Neural cell (in vitro differentiated cells): ENCODE measurements at regions not wholly inside any gene's neighbourhood (a gene's known extent, or its start where the extent isn't known, plus 50 kb on each side); places are given as distances from the start of the nearest gene placed in this dataset.

Experiments
- H2AFZ ChIP-seq: fragments of 200-600, 300-800 bp; sonication (generic), shearing (Covaris generic); 2 replicates; pipeline ENCODE4 v1.6.0; 2014; ENCODE audit warnings: low read depth, mild to moderate bottlenecking, antibody characterized with exemption, low read length, moderate library complexity
- H3F3A ChIP-seq: fragments of 200-600 bp; shearing (Covaris generic); 2 replicates; pipeline ENCODE4 v1.6.1; 2016; ENCODE audit warnings: mild to moderate bottlenecking, moderate library complexity, mixed read lengths, antibody characterized with exemption, low read length; ENCODE audit not compliant: insufficient read depth, poor library complexity, severe bottlenecking
- H3K27ac ChIP-seq: fragments of 200-600, 300-800 bp; sonication (generic), shearing (Covaris generic); 2 replicates; pipeline ENCODE4 v1.5.1; 2014; ENCODE audit warnings: mild to moderate bottlenecking, low read length, moderate library complexity
- H3K27me3 ChIP-seq: fragments of 300-800, 200-600 bp; sonication (generic), shearing (Covaris generic); 2 replicates; pipeline ENCODE4 v1.6.0; 2014; ENCODE audit warnings: mild to moderate bottlenecking, low read depth, low read length, moderate library complexity; ENCODE audit not compliant: insufficient read depth
- H3K36me3 ChIP-seq: fragments of 300-800, 200-600 bp; sonication (generic), shearing (Covaris generic); 2 replicates; pipeline ENCODE4 v1.5.1; 2014; ENCODE audit warnings: mild to moderate bottlenecking, antibody characterized with exemption, low read length, moderate library complexity; ENCODE audit not compliant: insufficient read depth
- H3K4me2 ChIP-seq: fragments of 300-800, 200-600 bp; sonication (generic), shearing (Covaris generic); 2 replicates; pipeline ENCODE4 v1.6.0; 2014; ENCODE audit warnings: mild to moderate bottlenecking, low read length
- H3K4me3 ChIP-seq: fragments of 300-800, 200-600 bp; sonication (generic), shearing (Covaris generic); 2 replicates; pipeline ENCODE4 v1.5.1; 2014; ENCODE audit warnings: mild to moderate bottlenecking, low read length, moderate library complexity
- H3K79me2 ChIP-seq: fragments of 200-600 bp; shearing (Covaris generic); replicated peaks from 2 replicates; pipeline ENCODE4 v1.6.0; 2014; ENCODE audit warnings: mild to moderate bottlenecking, low read length, moderate library complexity; ENCODE audit not compliant: insufficient read depth
- H3K9ac ChIP-seq: fragments of 300-800, 200-600 bp; sonication (generic), shearing (Covaris generic); 2 replicates; pipeline ENCODE4 v1.6.1; 2016; ENCODE audit warnings: mild to moderate bottlenecking, low read length, mixed read lengths
- H3K9me2 ChIP-seq: fragments of 200-600 bp; shearing (Covaris generic); 2 replicates; pipeline ENCODE4 v1.6.1; 2016; ENCODE audit warnings: mild to moderate bottlenecking, low read length, mixed read lengths; ENCODE audit not compliant: insufficient read depth
- H3K9me3 ChIP-seq: fragments of 200-600, 300-800 bp; sonication (generic), shearing (Covaris generic); 2 replicates; pipeline ENCODE4 v1.6.1; 2016; ENCODE audit warnings: mild to moderate bottlenecking, mixed run types, low read length, moderate library complexity, mixed read lengths
- H4K20me1 ChIP-seq: fragments of 200-600 bp; shearing (Covaris generic); 2 replicates; pipeline ENCODE4 v1.6.1; 2016; ENCODE audit warnings: mild to moderate bottlenecking, mixed run types; ENCODE audit not compliant: insufficient read depth
- CTCF ChIP-seq: fragments of 450-650 bp; IDR thresholded peaks from 2 replicates; pipeline ENCODE4 v1.5.1; 2014; ENCODE audit warnings: antibody characterized with exemption, mild to moderate bottlenecking, moderate library complexity; ENCODE audit not compliant: poor library complexity, severe bottlenecking
- EP300 ChIP-seq: fragments of 450-650 bp; conservative IDR thresholded peaks from 2 replicates; pipeline ENCODE4 v1.6.1; 2014; ENCODE audit warnings: antibody characterized with exemption, mild to moderate bottlenecking, moderate library complexity; ENCODE audit not compliant: poor library complexity, severe bottlenecking
- EZH2 ChIP-seq: fragments of 200-600, 300-800 bp; shearing (Covaris generic), sonication (generic); IDR thresholded peaks from 2 replicates; pipeline ENCODE4 v1.6.1; 2014; ENCODE audit warnings: antibody characterized with exemption, low read length, borderline replicate concordance, mild to moderate bottlenecking; ENCODE audit not compliant: insufficient read depth, poor library complexity, severe bottlenecking
- MXI1 ChIP-seq: fragments of 450-650 bp; conservative IDR thresholded peaks from 2 replicates; pipeline ENCODE4 v1.6.1; 2014; ENCODE audit warnings: antibody characterized with exemption, mild to moderate bottlenecking; ENCODE audit not compliant: poor library complexity, severe bottlenecking
- POLR2AphosphoS5 ChIP-seq: IDR thresholded peaks from 2 replicates; pipeline ENCODE4 v1.6.1; 2012
- RAD21 ChIP-seq: fragments of 450-650 bp; conservative IDR thresholded peaks from 2 replicates; pipeline ENCODE4 v1.6.1; 2014; ENCODE audit warnings: antibody characterized with exemption, mild to moderate bottlenecking, moderate library complexity
- SMC3 ChIP-seq: fragments of 450-650 bp; conservative IDR thresholded peaks from 2 replicates; pipeline ENCODE4 v1.6.1; 2014; ENCODE audit warnings: antibody characterized with exemption, mild to moderate bottlenecking, moderate library complexity; ENCODE audit not compliant: poor library complexity
- TAF1 ChIP-seq: IDR thresholded peaks from 2 replicates; pipeline ENCODE4 v1.6.1; 2012; ENCODE audit warnings: low read depth
- TF ChIP-seq, protein P1 (sequence below): IDR thresholded peaks from 2 replicates; pipeline ENCODE4 v1.6.1; 2012; ENCODE audit warnings: borderline replicate concordance

- Histone ChIP-seq H3K9me3 (peaks cover 3% of the 10 kb centered on the region), H3K27ac (no peak overlapping the region), H3K4me2 (no peak overlapping the region), H3F3A (no peaks in the 10 kb centered on the region), H3K36me3 (no peaks in the 10 kb centered on the region), H3K27me3 (no peaks in the 10 kb centered on the region), H4K20me1 (no peaks in the 10 kb centered on the region), H3K79me2 (no peaks in the 10 kb centered on the region), H2AFZ (no peak overlapping the region), H3K9ac (no peak overlapping the region), H3K4me3 (no peak overlapping the region), H3K9me2 (no peaks in the 10 kb centered on the region)
- no peak for TF ChIP-seq CTCF
- TF ChIP-seq SMC3 = no peak
- no peak for TF ChIP-seq TAF1
- TF ChIP-seq RAD21 = no peak
- no peak for TF ChIP-seq POLR2AphosphoS5
- TF ChIP-seq EP300 = no peak
- no peak for TF ChIP-seq MXI1
These were observed 546.6 kb upstream of the PTPRD start for GRCh38 chr9:11159318-11159862.

DNA sequence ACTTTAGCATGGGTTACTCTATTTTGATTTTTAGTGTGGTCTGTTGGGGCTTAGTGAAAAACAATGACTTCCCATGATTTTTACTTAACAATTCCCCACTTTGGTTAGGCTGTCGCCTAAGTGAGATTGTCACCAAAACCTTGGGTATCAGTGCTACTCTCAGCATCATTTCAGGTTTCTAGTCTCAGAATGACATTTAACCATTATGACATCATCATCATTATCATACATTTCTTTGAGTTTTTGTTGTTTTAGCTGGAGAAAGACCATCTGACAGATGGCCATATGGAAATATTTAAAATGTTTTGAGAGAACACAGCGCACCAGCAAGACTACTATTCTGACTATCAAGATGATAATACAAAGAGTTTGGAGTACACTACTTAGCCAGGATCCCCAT lies 551.0 kb upstream of the PTPRD start:
- Histone ChIP-seq H3K4me3 (no peak overlapping the region), H3K9me2 (no peaks in the 10 kb centered on the region), H3K9ac (no peak overlapping the region), H3K79me2 (no peaks in the 10 kb centered on the region), H3K9me3 (peaks cover 3% of the 10 kb centered on the region), H3F3A (no peaks in the 10 kb centered on the region), H3K27ac (no peak overlapping the region), H3K36me3 (no peaks in the 10 kb centered on the region), H3K27me3 (no peaks in the 10 kb centered on the region), H2AFZ (no peak overlapping the region), H4K20me1 (no peaks in the 10 kb centered on the region), H3K4me2 (no peak overlapping the region)
- TF ChIP-seq POLR2AphosphoS5 = no peak
- no peak for TF ChIP-seq EZH2
- TF ChIP-seq, protein P1, sequence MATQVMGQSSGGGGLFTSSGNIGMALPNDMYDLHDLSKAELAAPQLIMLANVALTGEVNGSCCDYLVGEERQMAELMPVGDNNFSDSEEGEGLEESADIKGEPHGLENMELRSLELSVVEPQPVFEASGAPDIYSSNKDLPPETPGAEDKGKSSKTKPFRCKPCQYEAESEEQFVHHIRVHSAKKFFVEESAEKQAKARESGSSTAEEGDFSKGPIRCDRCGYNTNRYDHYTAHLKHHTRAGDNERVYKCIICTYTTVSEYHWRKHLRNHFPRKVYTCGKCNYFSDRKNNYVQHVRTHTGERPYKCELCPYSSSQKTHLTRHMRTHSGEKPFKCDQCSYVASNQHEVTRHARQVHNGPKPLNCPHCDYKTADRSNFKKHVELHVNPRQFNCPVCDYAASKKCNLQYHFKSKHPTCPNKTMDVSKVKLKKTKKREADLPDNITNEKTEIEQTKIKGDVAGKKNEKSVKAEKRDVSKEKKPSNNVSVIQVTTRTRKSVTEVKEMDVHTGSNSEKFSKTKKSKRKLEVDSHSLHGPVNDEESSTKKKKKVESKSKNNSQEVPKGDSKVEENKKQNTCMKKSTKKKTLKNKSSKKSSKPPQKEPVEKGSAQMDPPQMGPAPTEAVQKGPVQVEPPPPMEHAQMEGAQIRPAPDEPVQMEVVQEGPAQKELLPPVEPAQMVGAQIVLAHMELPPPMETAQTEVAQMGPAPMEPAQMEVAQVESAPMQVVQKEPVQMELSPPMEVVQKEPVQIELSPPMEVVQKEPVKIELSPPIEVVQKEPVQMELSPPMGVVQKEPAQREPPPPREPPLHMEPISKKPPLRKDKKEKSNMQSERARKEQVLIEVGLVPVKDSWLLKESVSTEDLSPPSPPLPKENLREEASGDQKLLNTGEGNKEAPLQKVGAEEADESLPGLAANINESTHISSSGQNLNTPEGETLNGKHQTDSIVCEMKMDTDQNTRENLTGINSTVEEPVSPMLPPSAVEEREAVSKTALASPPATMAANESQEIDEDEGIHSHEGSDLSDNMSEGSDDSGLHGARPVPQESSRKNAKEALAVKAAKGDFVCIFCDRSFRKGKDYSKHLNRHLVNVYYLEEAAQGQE = no peak
- TF ChIP-seq TAF1 = no peak
- TF ChIP-seq MXI1 = no peak
- TF ChIP-seq SMC3 = no peak
- TF ChIP-seq EP300 = no peak
